H9 (cell line): ENCODE measurements at regions not wholly inside any gene's neighbourhood (a gene's known extent, or its start where the extent isn't known, plus 50 kb on each side); places are given as distances from the start of the nearest gene placed in this dataset.

Experiments used
- DNase-seq: peaks from one replicate; pipeline ENCODE4 v3.0.0-alpha.2; 2017
- H2AFZ ChIP-seq: one replicate; pipeline ENCODE4 v1.6.1; 2013; ENCODE audit warnings: mild to moderate bottlenecking, low read length, control low read depth, moderate library complexity
- H2AK5ac ChIP-seq: 2 replicates; pipeline ENCODE4 v1.6.1; 2013; ENCODE audit warnings: low read length, control low read depth, mixed read lengths; ENCODE audit not compliant: insufficient read length
- H2BK120ac ChIP-seq: one replicate; pipeline ENCODE4 v1.6.1; 2013; ENCODE audit warnings: low read depth, mild to moderate bottlenecking, low read length, control low read depth, inconsistent platforms; ENCODE audit not compliant: poor library complexity, severe bottlenecking
- H2BK12ac ChIP-seq: 2 replicates; pipeline ENCODE4 v1.6.1; 2013; ENCODE audit warnings: low read length, control low read depth, mixed read lengths, low read depth; ENCODE audit not compliant: insufficient read length
- H2BK15ac ChIP-seq: 2 replicates; pipeline ENCODE4 v1.6.1; 2013; ENCODE audit warnings: low read depth, low read length, control low read depth
- H2BK20ac ChIP-seq: one replicate; pipeline ENCODE4 v1.6.1; 2013; ENCODE audit warnings: low read depth, mild to moderate bottlenecking, low read length, control low read depth, inconsistent platforms; ENCODE audit not compliant: poor library complexity, severe bottlenecking
- H2BK5ac ChIP-seq: 2 replicates; pipeline ENCODE4 v1.6.1; 2013; ENCODE audit warnings: low read length, control low read depth, mixed read lengths; ENCODE audit not compliant: insufficient read length
- H3K14ac ChIP-seq: 2 replicates; pipeline ENCODE4 v1.6.1; 2013; ENCODE audit warnings: low read length, control low read depth; ENCODE audit not compliant: insufficient read depth
- H3K18ac ChIP-seq: 2 replicates; pipeline ENCODE4 v1.6.1; 2013; ENCODE audit warnings: low read depth, mild to moderate bottlenecking, mixed read lengths, low read length, control low read depth; ENCODE audit not compliant: insufficient read length
- H3K23ac ChIP-seq: 2 replicates; pipeline ENCODE4 v1.6.1; 2013; ENCODE audit warnings: low read length, control low read depth, mixed read lengths, low read depth; ENCODE audit not compliant: insufficient read length
- H3K23me2 ChIP-seq: 2 replicates; pipeline ENCODE4 v1.6.1; 2013; ENCODE audit warnings: low read depth, mild to moderate bottlenecking, mixed read lengths, low read length, control low read depth; ENCODE audit not compliant: insufficient read length, poor library complexity, severe bottlenecking
- H3K27ac ChIP-seq: 2 replicates; pipeline ENCODE4 v1.5.1; 2013; ENCODE audit warnings: low read length, control low read depth, mixed read lengths, low read depth; ENCODE audit not compliant: insufficient read length
- H3K27me3 ChIP-seq: 2 replicates; pipeline ENCODE4 v1.6.1; 2013; ENCODE audit warnings: low read length, control low read depth, inconsistent platforms; ENCODE audit not compliant: insufficient read depth
- H3K4ac ChIP-seq: 2 replicates; pipeline ENCODE4 v1.6.1; 2013; ENCODE audit warnings: low read depth, mild to moderate bottlenecking, control low read depth, inconsistent platforms, low read length, moderate library complexity
- H3K4me1 ChIP-seq: 2 replicates; pipeline ENCODE4 v1.6.1; 2013; ENCODE audit warnings: low read length, control low read depth, inconsistent platforms; ENCODE audit not compliant: insufficient read depth
- H3K4me2 ChIP-seq: 2 replicates; pipeline ENCODE4 v1.6.1; 2013; ENCODE audit warnings: low read length, control low read depth, mixed read lengths; ENCODE audit not compliant: insufficient read length, insufficient read depth
- H3K56ac ChIP-seq: 2 replicates; pipeline ENCODE4 v1.6.1; 2013; ENCODE audit warnings: low read depth, mild to moderate bottlenecking, mixed read lengths, low read length, control low read depth; ENCODE audit not compliant: insufficient read length
- H3K79me1 ChIP-seq: 2 replicates; pipeline ENCODE4 v1.6.1; 2013; ENCODE audit warnings: low read depth, mild to moderate bottlenecking, moderate library complexity, low read length, control low read depth, inconsistent platforms; ENCODE audit not compliant: insufficient read depth, poor library complexity, severe bottlenecking
- H3K79me2 ChIP-seq: 2 replicates; pipeline ENCODE4 v1.6.1; 2013; ENCODE audit warnings: low read length, control low read depth, inconsistent platforms; ENCODE audit not compliant: insufficient read depth
- H3K9ac ChIP-seq: 2 replicates; pipeline ENCODE4 v1.6.1; 2013; ENCODE audit warnings: low read length, control low read depth, mixed read lengths; ENCODE audit not compliant: insufficient read length; ENCODE audit errors: extremely low read depth
- H3K9me3 ChIP-seq: one replicate; pipeline ENCODE4 v1.6.1; 2013; ENCODE audit warnings: low read depth, low read length, inconsistent platforms; ENCODE audit not compliant: control insufficient read depth
- H3T11ph ChIP-seq: one replicate; pipeline ENCODE4 v1.6.1; 2013; ENCODE audit warnings: mild to moderate bottlenecking, low read length, control low read depth, inconsistent platforms
- H4K20me1 ChIP-seq: one replicate; pipeline ENCODE4 v1.6.1; 2013; ENCODE audit not compliant: control insufficient read depth, insufficient read length, insufficient read depth
- H4K5ac ChIP-seq: 2 replicates; pipeline ENCODE4 v1.6.1; 2013; ENCODE audit warnings: low read depth, mild to moderate bottlenecking, mixed read lengths, low read length, control low read depth; ENCODE audit not compliant: insufficient read length
- H4K8ac ChIP-seq: replicated peaks from 2 replicates; pipeline ENCODE4 v1.6.1; 2013; ENCODE audit warnings: low read length, control low read depth, mixed read lengths, low read depth; ENCODE audit not compliant: insufficient read length
- H4K91ac ChIP-seq: 2 replicates; pipeline ENCODE4 v1.6.1; 2013; ENCODE audit warnings: low read depth, mild to moderate bottlenecking, moderate library complexity, mixed read lengths, low read length, control low read depth; ENCODE audit not compliant: insufficient read length
- H3K27ac Mint-ChIP-seq, 3 experiments: 2 replicates in 2 of 3; 3 replicates in 1 of 3; pipeline ENCODE4 v1.8.0; 2020 to 2021; ENCODE audit warnings: mixed read lengths in 3 of 3, mild to moderate bottlenecking in 1 of 3, moderate library complexity in 1 of 3
- H3K27me3 Mint-ChIP-seq: 2 replicates; pipeline ENCODE4 v1.8.0; 2021; ENCODE audit warnings: low read depth, mild to moderate bottlenecking, moderate library complexity, mixed read lengths
- H3K36me3 Mint-ChIP-seq, 3 experiments: 2 replicates in 2 of 3; 3 replicates in 1 of 3; pipeline ENCODE4 v1.8.0; 2020 to 2021; ENCODE audit warnings: low read depth in 3 of 3, mixed read lengths in 3 of 3; ENCODE audit not compliant: insufficient read depth in 1 of 3
- H3K4me1 Mint-ChIP-seq, 2 experiments: 2 replicates each; pipeline ENCODE4 v1.8.0; 2020; ENCODE audit warnings: mixed read lengths in 2 of 2
- H3K4me3 Mint-ChIP-seq, 2 experiments: 2 replicates in 1 of 2; 3 replicates in 1 of 2; pipeline ENCODE4 v1.8.0; 2020 to 2021; ENCODE audit warnings: mild to moderate bottlenecking in 2 of 2, mixed read lengths in 2 of 2, moderate library complexity in 1 of 2
- H3K9me3 Mint-ChIP-seq, 2 experiments: 2 replicates in 1 of 2; 3 replicates in 1 of 2; pipeline ENCODE4 v1.8.0; 2020; ENCODE audit warnings: mild to moderate bottlenecking in 2 of 2, mixed read lengths in 2 of 2, moderate library complexity in 1 of 2
- CTCF ChIP-seq: fragments of 200-600 bp; sonication (generic); conservative IDR thresholded peaks from 3 replicates; pipeline ENCODE4 v1.8.0; 2021; ENCODE audit warnings: antibody characterized with exemption, mild to moderate bottlenecking
- WGBS: extraction: QIAGEN DNeasy Blood & Tissue Kit; methylation state at CpG from one replicate; pipeline ENCODE4 v1.1.7; 2013; ENCODE audit warnings: missing lambda C conversion rate, low lambda C conversion rate, mixed read lengths; ENCODE audit not compliant: insufficient read length; ENCODE audit errors: extremely low coverage; 5-methylcytosine and 5-hydroxymethylcytosine counted together

GRCh38 chr14:22097586-22098292 is 424.1 kb upstream of the OR4E1 start:
- no peak overlapping the region for H3K27ac Mint-ChIP-seq
- no peak overlapping the region for H3K9ac ChIP-seq
- H4K91ac ChIP-seq: no peak overlapping the region
- no peak overlapping the region for H3K14ac ChIP-seq
- no peak overlapping the region for H2BK15ac ChIP-seq
- H3K4me1 ChIP-seq: no peaks in the 10 kb centered on the region
- no CpG with 5 or more reads among the region's 4 CpGs for WGBS
- H3K4me3 Mint-ChIP-seq: no peak overlapping the region
- H3K27me3 Mint-ChIP-seq: peaks cover 5% of the 10 kb centered on the region
- H2BK5ac ChIP-seq: no peak overlapping the region
- no peak for TF ChIP-seq CTCF
- DNase-seq: no peak
- no peak overlapping the region for H4K5ac ChIP-seq
- no peak overlapping the region for H3K23ac ChIP-seq
- H3K4ac ChIP-seq: no peak overlapping the region
- H3T11ph ChIP-seq: no peak overlapping the region
- no peak overlapping the region for H2BK120ac ChIP-seq
- H4K20me1 ChIP-seq: no peaks in the 10 kb centered on the region
- H3K27ac ChIP-seq: no peak overlapping the region
- H2AK5ac ChIP-seq: no peak overlapping the region
- peaks cover 0 to 4% of the 10 kb centered on the region in 2 experiments; a peak in 1 of 4 replicates for H3K4me1 Mint-ChIP-seq
- H3K4me2 ChIP-seq: no peak overlapping the region
- no peaks in the 10 kb centered on the region for H3K23me2 ChIP-seq
- no peaks in the 10 kb centered on the region for H3K79me2 ChIP-seq
- no peaks in the 10 kb centered on the region for H3K9me3 Mint-ChIP-seq
- H3K56ac ChIP-seq: no peak overlapping the region
- H3K36me3 Mint-ChIP-seq: no peaks in the 10 kb centered on the region
- no peak overlapping the region for H2AFZ ChIP-seq
- H3K9me3 ChIP-seq: no peaks in the 10 kb centered on the region
- no peaks in the 10 kb centered on the region for H3K79me1 ChIP-seq
- no peak overlapping the region for H2BK20ac ChIP-seq
- no peaks in the 10 kb centered on the region for H3K27me3 ChIP-seq
- H2BK12ac ChIP-seq: no peak overlapping the region
- no peak overlapping the region for H4K8ac ChIP-seq
- no peak overlapping the region for H3K18ac ChIP-seq
